Mesenchymal stem cell (in vitro differentiated cells and primary cell): ENCODE measurements at regions not wholly inside any gene's neighbourhood (a gene's known extent, or its start where the extent isn't known, plus 50 kb on each side); places are given as distances from the start of the nearest gene placed in this dataset.

Experiments
- DNase-seq: peaks from one replicate; pipeline ENCODE4 v3.0.0-alpha.2; 2013
- H2AFZ ChIP-seq: one replicate; pipeline ENCODE4 v1.6.1; 2013; ENCODE audit warnings: low read depth, mild to moderate bottlenecking, control low read depth, inconsistent platforms, low read length, moderate library complexity
- H2AK5ac ChIP-seq: 2 replicates; pipeline ENCODE4 v1.6.1; 2013; ENCODE audit warnings: low read length, moderate library complexity, mild to moderate bottlenecking, inconsistent platforms; ENCODE audit not compliant: severe bottlenecking
- H2BK120ac ChIP-seq: one replicate; pipeline ENCODE4 v1.6.1; 2013; ENCODE audit warnings: low read depth, mild to moderate bottlenecking, inconsistent platforms, low read length, moderate library complexity
- H2BK12ac ChIP-seq, 2 experiments: one replicate each; pipeline ENCODE4 v1.6.1; 2013; ENCODE audit warnings: inconsistent platforms in 2 of 2, low read length in 2 of 2, mild to moderate bottlenecking in 2 of 2, moderate library complexity in 2 of 2, control low read depth in 1 of 2
- H2BK15ac ChIP-seq: one replicate; pipeline ENCODE4 v1.6.1; 2013; ENCODE audit warnings: mild to moderate bottlenecking, low read depth, inconsistent platforms; ENCODE audit not compliant: poor library complexity, severe bottlenecking
- H2BK5ac ChIP-seq: 2 replicates; pipeline ENCODE4 v1.6.1; 2013; ENCODE audit warnings: low read depth, mild to moderate bottlenecking, low read length, control low read depth, inconsistent platforms; ENCODE audit not compliant: poor library complexity, severe bottlenecking
- H3K14ac ChIP-seq, 2 experiments: one replicate each; pipeline ENCODE4 v1.6.1; 2013; ENCODE audit warnings: inconsistent platforms in 2 of 2, low read length in 2 of 2, control low read depth in 1 of 2, mild to moderate bottlenecking in 1 of 2, moderate library complexity in 1 of 2
- H3K18ac ChIP-seq, 2 experiments: one replicate each; pipeline ENCODE4 v1.6.1; 2013; ENCODE audit warnings: inconsistent platforms in 2 of 2, low read length in 2 of 2, control low read depth in 1 of 2, low read depth in 1 of 2, mild to moderate bottlenecking in 1 of 2
- H3K23ac ChIP-seq, 2 experiments: one replicate each; pipeline ENCODE4 v1.6.1; 2013; ENCODE audit warnings: inconsistent platforms in 2 of 2, low read length in 2 of 2, mild to moderate bottlenecking in 2 of 2, moderate library complexity in 2 of 2, control low read depth in 1 of 2
- H3K27ac ChIP-seq: 2 replicates; pipeline ENCODE4 v1.5.1; 2013; ENCODE audit warnings: mild to moderate bottlenecking, moderate library complexity, low read length, control low read depth, inconsistent platforms; ENCODE audit not compliant: poor library complexity, severe bottlenecking
- H3K27me3 ChIP-seq, 2 experiments: 2 replicates each; pipeline versions ENCODE4 v1.6.1 to v1.7.0; 2013; ENCODE audit warnings: low read length in 2 of 2, mild to moderate bottlenecking in 2 of 2, moderate library complexity in 2 of 2, control low read depth in 1 of 2, inconsistent platforms in 1 of 2; ENCODE audit not compliant: control insufficient read depth in 1 of 2, insufficient read depth in 1 of 2
- H3K36me3 ChIP-seq, 2 experiments: 2 replicates each; pipeline versions ENCODE4 v1.6.1 to v1.7.0; 2013; ENCODE audit warnings: low read length in 2 of 2, control low read depth in 1 of 2, inconsistent platforms in 1 of 2, low read depth in 1 of 2, mild to moderate bottlenecking in 1 of 2; ENCODE audit not compliant: insufficient read depth in 2 of 2, control insufficient read depth in 1 of 2
- H3K4ac ChIP-seq, 2 experiments: one replicate each; pipeline ENCODE4 v1.6.1; 2013; ENCODE audit warnings: inconsistent platforms in 2 of 2, low read length in 2 of 2, mild to moderate bottlenecking in 2 of 2, moderate library complexity in 2 of 2, control low read depth in 1 of 2, low read depth in 1 of 2
- H3K4me1 ChIP-seq: 2 replicates; pipeline ENCODE4 v1.6.1; 2013; ENCODE audit warnings: low read depth, low read length, control low read depth; ENCODE audit not compliant: control insufficient read depth, insufficient read depth
- H3K4me2 ChIP-seq: 2 replicates; pipeline ENCODE4 v1.6.1; 2013; ENCODE audit warnings: low read length, mild to moderate bottlenecking, inconsistent platforms; ENCODE audit not compliant: poor library complexity, severe bottlenecking
- H3K4me3 ChIP-seq, 2 experiments: 2 replicates each; pipeline versions ENCODE4 v1.5.1 to v1.7.0; 2013; ENCODE audit warnings: low read length in 2 of 2, mild to moderate bottlenecking in 2 of 2, control low read depth in 1 of 2, low read depth in 1 of 2; ENCODE audit not compliant: insufficient read depth in 1 of 2
- H3K79me1 ChIP-seq: replicated peaks from 2 replicates; pipeline ENCODE4 v1.6.1; 2013; ENCODE audit warnings: mild to moderate bottlenecking, control low read depth, low read length, inconsistent platforms; ENCODE audit not compliant: poor library complexity, severe bottlenecking
- H3K9ac ChIP-seq: 2 replicates; pipeline ENCODE4 v1.7.0; 2013; ENCODE audit warnings: mild to moderate bottlenecking, low read length, moderate library complexity
- H3K9me3 ChIP-seq: 2 replicates; pipeline ENCODE4 v1.7.0; 2013; ENCODE audit warnings: mild to moderate bottlenecking, low read length; ENCODE audit not compliant: control insufficient read depth
- H4K8ac ChIP-seq: one replicate; pipeline ENCODE4 v1.6.1; 2013; ENCODE audit warnings: inconsistent platforms, mild to moderate bottlenecking, low read length, moderate library complexity
- H4K91ac ChIP-seq: one replicate; pipeline ENCODE4 v1.6.1; 2013; ENCODE audit warnings: mild to moderate bottlenecking, low read length, inconsistent platforms
- WGBS: methylation state at CpG from one replicate; pipeline ENCODE4 v1.1.7; 2013; ENCODE audit warnings: mixed read lengths; 5-methylcytosine and 5-hydroxymethylcytosine counted together

- Histone ChIP-seq H3K4me2 (no peak overlapping the region), H3K9me3 (no peaks in the 10 kb centered on the region), H3K4ac (no peak overlapping the region), H2BK120ac (no peak overlapping the region), H3K36me3 (no peaks in the 10 kb centered on the region), H3K79me1 (no peaks in the 10 kb centered on the region), H2AK5ac (no peak overlapping the region), H3K4me1 (peaks cover 1% of the 10 kb centered on the region), H3K9ac (no peak overlapping the region), H2BK12ac (no peak overlapping the region), H3K23ac (no peak overlapping the region), H3K4me3 (no peak overlapping the region), H2AFZ (no peak overlapping the region), H2BK15ac (no peak overlapping the region), H3K27me3 (no peaks in the 10 kb centered on the region), H4K91ac (no peak overlapping the region), H3K18ac (no peak overlapping the region), H3K14ac (no peak overlapping the region), H2BK5ac (no peak overlapping the region), H4K8ac (no peak overlapping the region), H3K27ac (no peak overlapping the region)
- 100% methylated on average over 2 of the region's 4 CpGs for WGBS
- DNase-seq = no peak
These were observed 1096.3 kb downstream of the GALC start for GRCh38 chr14:86896701-86897100.

- no peak overlapping the region for H2BK12ac ChIP-seq
- no peak overlapping the region for H3K4me3 ChIP-seq
- H2AFZ ChIP-seq = no peak overlapping the region
- no peak overlapping the region for H3K4me2 ChIP-seq
- H3K4ac ChIP-seq = no peak overlapping the region
- no peaks in the 10 kb centered on the region for H3K4me1 ChIP-seq
- H3K18ac ChIP-seq = peak overlapping the region in 1 of 2 experiments; percentile 24
- H3K79me1 ChIP-seq = no peaks in the 10 kb centered on the region
- no peak overlapping the region for H2BK15ac ChIP-seq
- no peak overlapping the region for H4K91ac ChIP-seq
- no peak overlapping the region for H2AK5ac ChIP-seq
- H2BK120ac ChIP-seq = no peak overlapping the region
- no peak overlapping the region for H3K14ac ChIP-seq
- WGBS = 100% methylated on average over 1 of the region's 2 CpGs
- peaks cover 5% of the 10 kb centered on the region for H3K9me3 ChIP-seq
- H3K27me3 ChIP-seq = no peaks in the 10 kb centered on the region
- no peak for DNase-seq
- H3K23ac ChIP-seq = no peak overlapping the region
- no peak overlapping the region for H3K27ac ChIP-seq
- no peak overlapping the region for H3K9ac ChIP-seq
- no peaks in the 10 kb centered on the region for H3K36me3 ChIP-seq
- H4K8ac ChIP-seq = no peak overlapping the region
- H2BK5ac ChIP-seq = no peak overlapping the region
These were observed 1100.6 kb downstream of the GALC start for GRCh38 chr14:86892152-86892956.

DNA sequence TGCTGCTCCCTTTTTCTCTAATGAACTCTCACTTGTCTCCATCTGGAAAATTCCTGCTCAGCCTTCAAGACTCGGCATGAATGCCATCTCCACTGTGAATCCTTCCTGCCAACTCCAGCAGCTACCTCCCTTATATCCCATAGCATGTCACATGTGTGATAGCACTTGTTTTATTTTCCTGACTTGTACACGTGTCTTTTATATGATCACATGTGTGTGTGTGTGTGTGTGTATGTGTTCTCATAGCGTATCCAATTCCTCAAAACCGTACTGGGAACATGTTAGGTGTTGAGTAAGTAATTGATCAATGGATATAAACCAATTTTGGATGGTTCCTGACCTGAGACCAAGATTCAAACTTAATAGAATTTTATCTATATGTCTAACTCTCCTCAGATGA lies 1107.7 kb downstream of the GALC start:
- Histone ChIP-seq H3K14ac (no peak overlapping the region), H2BK12ac (no peak overlapping the region), H3K27me3 (no peaks in the 10 kb centered on the region), H2BK15ac (no peak overlapping the region), H3K4me1 (no peaks in the 10 kb centered on the region), H2AFZ (no peak overlapping the region), H3K23ac (no peak overlapping the region), H3K4ac (no peak overlapping the region), H3K4me2 (no peak overlapping the region), H3K36me3 (no peaks in the 10 kb centered on the region), H4K91ac (no peak overlapping the region), H2AK5ac (no peak overlapping the region), H3K9ac (no peak overlapping the region), H3K9me3 (peaks cover 9% of the 10 kb centered on the region), H3K18ac (no peak overlapping the region), H3K27ac (no peak overlapping the region), H4K8ac (no peak overlapping the region), H2BK120ac (no peak overlapping the region), H2BK5ac (no peak overlapping the region), H3K4me3 (no peak overlapping the region), H3K79me1 (no peaks in the 10 kb centered on the region)
- no peak for DNase-seq
- 95% methylated on average over 3 of the region's 4 CpGs for WGBS

DNA sequence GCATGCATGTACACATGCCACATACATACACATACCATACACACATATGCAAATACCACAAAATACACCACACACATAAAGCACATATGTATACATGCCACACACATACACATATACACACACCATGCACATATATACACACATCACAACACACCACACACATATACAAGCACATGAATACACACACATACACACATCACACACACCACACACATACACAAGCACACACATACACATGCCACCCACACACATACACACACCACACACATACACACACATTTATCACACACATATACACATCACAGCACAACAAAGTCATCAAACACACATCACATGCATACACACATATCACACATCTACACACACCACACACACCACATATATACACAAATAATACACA lies 1108.5 kb downstream of the GALC start:
- H2BK15ac ChIP-seq = no peak overlapping the region

More for the DNA sequence above, 1108.5 kb downstream of the GALC start:
- Histone ChIP-seq H3K4me1 (no peaks in the 10 kb centered on the region), H3K9me3 (peaks cover 9% of the 10 kb centered on the region), H4K8ac (no peak overlapping the region), H2AK5ac (no peak overlapping the region), H2BK12ac (peak overlapping the region in 1 of 2 experiments; percentile 15), H3K27me3 (no peaks in the 10 kb centered on the region), H3K4me3 (no peak overlapping the region), H3K4me2 (no peak overlapping the region), H3K36me3 (no peaks in the 10 kb centered on the region), H3K23ac (no peak overlapping the region), H2AFZ (no peak overlapping the region), H3K9ac (no peak overlapping the region), H3K14ac (peak overlapping the region in 1 of 2 experiments; percentile 86), H3K18ac (no peak overlapping the region), H3K27ac (no peak overlapping the region), H3K79me1 (no peaks in the 10 kb centered on the region), H3K4ac (no peak overlapping the region), H2BK5ac (no peak overlapping the region), H2BK120ac (no peak overlapping the region), H4K91ac (no peak overlapping the region)
- no peak for DNase-seq
